HG03469 (cell line): ENCODE measurements at regions not wholly inside any gene's neighbourhood (a gene's known extent, or its start where the extent isn't known, plus 50 kb on each side); places are given as distances from the start of the nearest gene placed in this dataset.
"Not testable (repeated sequence)": the region's sequence is repeated elsewhere in the genome, so short reads cannot be mapped to it uniquely, and the experiment has no call there.

Source experiments
- ATAC-seq: cut with Tn5 transposase; IDR thresholded peaks from one replicate; pipeline ENCODE4 v1.9.1; 2021; ENCODE audit warnings: mild to moderate bottlenecking, moderate library complexity, moderate number of reproducible peaks; ENCODE audit not compliant: unreplicated experiment

DNA sequence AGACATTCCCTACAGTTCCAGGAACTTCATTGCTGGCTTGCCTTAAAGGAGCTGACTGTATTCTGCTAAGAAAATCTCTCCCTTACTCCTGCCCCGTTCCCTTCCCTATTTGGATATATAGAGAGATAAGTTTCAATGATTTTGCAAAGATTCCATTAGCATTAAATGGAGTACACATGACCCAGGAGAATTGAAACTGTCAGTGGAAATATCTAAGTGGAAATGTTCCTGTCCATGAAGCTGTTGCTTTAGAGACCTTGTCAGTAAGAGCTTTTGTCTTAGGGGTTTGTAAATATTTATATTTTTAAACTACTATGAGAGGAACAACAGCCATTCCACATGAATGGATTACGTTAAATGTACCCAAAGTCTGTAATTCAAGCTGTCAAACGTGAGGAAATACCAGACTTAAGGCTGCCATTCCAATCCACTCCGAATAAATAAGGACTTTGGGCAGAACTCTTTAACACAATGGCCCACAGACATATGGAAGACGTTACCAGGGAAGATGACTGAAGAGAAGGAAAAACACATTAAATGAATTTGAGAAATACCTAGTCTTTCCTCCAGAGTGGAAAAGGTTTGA lies 387.1 kb upstream of the PAPPA start:
- no peak for ATAC-seq

DNA sequence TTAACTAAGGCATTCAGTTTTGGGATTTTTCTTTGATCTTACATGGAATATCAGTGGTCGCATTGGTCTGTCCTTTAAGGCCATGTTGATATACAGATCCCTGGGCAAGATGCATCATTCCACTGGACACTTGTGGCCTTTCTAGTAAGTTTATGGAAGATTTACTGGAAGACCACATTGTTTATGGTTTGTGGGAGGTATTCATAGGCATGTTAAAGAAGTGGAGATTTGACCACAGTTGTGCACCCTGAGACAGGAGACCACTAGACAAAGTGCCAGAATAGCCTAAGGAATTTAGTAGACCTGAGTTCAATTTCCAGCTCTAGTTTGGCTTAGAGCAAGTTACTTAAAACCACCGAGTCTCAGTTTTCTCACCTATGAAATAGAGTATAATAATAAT lies 383.1 kb upstream of the PAPPA start:
- ATAC-seq, result no peak

DNA sequence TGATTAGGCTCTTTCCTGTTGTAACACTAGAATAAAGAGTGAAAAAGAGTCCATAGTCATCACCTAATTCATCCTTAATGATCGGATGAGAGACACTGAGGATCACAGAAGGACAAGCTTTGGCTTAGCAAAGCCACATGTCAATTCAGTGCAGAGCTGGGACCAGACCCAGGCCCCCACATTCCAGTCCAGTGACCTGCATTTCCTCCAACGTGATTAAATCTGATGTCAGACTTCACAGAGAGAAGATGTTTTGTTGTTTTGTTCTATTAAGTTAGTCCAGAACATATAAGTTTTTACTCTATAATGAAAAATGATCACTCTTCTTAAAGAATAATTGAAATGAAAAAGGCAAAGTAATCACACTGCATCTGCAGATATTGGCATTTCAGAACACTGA lies 377.9 kb upstream of the PAPPA start:
- ATAC-seq, result no peak

DNA sequence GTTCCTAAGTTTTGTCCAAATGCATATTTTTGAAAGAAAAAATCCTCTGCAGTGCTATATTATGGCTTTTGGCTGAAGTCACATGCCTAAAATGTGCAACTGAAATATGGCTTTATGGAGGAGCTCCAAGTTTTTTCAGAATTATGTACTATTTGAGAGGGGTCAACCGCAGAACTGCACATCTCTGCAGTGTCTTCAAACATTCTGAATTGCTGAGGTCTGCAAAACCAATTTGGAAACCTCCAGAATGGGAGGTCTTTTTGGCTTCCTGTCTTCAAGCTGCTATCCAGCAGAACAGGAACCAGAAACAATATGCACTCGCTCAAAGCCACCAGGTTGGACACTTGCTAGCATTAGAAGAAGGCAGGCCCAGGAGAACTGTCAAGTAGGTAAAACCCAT lies 376.0 kb upstream of the PAPPA start:
- no peak for ATAC-seq

DNA sequence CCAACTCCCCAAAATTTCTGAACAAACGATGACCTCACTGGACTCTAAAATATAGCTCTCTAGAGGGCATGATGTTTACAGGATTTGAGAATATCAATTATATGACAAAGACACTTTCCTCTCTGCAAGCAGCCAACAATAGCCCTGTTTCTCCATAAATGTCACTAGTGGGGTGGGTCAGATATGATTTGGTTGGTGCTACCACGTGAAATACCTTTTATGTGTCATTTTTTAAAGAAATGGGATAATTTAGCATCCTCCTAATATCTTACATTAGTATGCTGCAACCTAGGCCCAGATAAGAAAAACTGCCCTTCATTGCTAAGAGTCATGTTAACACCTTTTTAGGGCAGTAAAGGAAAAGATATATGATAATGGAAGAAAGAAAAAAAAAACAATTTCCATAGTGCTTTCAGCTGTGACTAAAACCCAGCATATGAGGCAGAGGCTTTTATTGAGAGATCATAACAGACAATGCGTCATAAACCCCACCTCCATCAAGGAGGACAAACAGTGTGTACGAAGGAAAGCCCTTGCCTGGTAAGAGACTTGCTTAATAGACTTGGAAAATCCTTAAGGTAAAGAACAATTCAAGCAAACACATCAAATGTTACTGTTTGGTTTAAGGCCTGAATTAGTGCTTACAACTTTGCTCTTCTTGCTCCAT lies 372.4 kb upstream of the PAPPA start:
- ATAC-seq, result no peak

DNA sequence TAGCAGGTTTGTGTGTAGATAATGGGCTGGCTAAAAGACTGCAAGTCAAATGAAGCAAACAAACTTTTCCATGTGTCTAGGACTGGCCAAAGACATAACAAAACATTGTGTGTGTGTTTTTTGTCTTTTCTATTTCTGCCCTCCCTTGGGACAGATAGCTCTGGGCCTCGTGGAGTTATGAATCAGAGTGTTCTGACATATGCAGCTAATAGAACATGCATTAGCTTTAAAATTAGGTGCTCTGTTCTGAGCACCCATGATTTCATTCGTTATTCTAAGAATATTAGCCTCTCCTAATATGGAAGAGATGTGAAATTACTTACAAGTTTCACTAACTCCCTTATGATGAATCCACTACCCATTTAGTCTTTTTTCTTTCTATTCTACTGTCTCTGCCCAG lies 367.3 kb upstream of the PAPPA start:
- no peak for ATAC-seq

DNA sequence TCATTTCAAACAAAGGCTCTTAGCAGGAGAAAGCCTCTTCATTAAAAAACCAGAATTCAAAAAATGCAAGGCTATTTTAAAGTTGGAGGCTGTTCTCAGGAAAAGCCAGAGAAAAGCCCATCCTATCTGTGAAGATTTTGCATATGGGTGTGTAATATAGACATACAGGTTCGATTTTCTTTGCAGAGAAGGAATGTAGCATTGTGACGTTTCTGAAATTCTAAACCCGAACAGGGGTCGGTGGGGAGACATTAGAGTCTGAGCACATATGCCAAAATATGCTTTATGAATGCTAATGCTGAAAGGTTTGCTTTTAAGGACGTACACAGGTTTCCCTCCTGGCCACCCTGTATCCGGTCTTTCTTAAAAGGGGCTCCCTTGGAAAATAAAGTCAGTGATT lies 363.1 kb upstream of the PAPPA start:
- ATAC-seq, result no peak

DNA sequence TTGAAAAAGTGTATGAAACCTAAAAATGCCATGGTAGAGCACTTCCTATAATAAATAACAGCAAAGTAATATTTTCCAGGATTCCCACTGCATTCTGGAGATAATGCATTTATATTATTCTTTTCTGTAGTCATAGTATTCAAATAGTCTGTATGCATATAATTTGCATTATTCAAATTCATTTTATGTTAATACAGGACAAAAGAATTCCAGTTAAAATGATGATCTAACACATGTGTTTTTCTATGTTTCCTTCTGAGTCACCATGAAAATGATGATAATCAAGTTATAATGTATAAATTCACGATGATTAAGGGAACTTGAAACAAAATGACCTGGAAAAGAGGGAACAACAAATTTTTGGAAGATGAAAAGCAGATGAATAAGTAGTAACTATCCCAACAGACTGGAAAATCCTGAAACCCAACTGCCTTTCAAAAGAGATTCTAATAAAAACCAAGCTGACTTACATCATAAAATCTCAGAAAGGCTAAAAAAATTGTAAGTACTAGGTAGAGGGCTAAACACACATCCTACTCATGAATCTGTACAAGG lies 358.6 kb upstream of the PAPPA start:
- ATAC-seq, result no peak

DNA sequence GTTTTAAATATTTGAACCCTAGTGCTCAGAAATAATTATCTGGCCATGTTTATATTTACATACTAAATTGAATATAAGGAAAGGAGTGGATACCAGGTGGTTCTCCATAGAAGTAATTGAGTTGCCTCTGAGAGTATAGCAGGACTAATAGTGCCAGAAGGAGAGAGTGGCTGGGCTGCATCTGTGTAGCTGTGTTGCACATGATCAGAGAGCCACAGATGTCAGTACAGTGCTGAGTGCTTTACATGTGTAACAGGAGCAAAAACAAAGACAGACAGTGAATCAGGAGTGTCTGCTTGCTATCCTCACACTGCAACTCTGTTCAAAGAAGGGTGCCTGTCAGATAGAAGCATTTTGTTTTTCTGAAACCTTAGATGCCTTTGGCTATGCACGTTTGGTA lies 353.9 kb upstream of the PAPPA start:
- no peak for ATAC-seq

DNA sequence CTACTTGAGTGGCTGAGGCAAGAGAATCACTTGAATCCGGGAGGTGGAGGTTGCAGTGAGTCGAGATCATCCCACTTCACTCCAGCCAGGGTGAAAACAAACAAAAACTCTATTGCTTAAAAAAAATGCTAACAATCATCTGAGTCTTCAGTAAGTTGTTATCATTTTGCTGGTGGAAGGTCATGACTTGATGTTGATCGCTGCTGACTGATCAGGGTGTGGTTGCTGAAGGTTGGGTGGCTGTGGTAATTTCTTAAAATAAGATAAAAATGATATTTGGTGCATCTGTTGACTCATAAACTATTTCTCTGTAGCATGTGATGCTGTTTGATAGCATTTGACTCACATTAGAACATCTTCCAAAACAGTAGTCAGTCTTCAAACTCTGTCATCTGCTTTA lies 349.4 kb upstream of the PAPPA start:
- no peak for ATAC-seq

DNA sequence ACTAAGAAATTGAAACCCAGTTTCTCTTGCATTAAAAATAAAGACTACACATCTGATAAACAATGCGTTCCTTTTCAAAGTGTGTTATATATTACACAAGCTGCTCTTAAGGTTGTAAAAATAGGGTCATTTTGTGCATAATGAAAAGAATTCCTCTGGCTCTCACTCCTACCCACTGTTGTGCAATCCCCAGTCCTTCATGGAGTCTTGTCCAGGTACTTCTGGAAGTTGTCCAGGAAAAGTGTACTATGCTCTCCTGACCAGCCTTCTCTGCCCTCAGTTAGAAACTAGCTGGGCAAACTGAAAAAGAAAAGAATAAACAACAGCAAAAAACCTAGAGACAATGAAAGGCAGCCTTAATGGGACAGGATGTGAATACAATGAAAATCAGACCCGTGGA lies 345.5 kb upstream of the PAPPA start:
- no peak for ATAC-seq

DNA sequence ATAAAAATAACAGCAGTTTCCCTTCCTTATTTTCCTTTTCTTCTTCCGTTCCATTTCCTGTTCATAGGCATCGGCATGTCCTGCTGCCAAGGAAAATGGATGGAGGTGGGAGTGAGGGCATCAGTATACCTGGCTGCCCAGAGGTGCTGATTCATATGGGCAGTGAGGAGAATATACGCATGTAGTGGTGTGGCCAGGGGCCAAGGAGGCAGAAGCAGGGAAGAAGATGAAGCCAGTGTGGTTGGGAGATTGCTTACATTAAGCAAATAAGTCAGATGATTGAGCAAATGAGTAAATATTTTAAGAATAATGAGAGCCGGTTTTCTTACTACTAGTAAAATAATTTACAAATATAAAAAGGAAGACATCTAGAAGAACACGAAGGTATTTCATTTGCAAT lies 344.9 kb upstream of the PAPPA start:
- ATAC-seq, result no peak

DNA sequence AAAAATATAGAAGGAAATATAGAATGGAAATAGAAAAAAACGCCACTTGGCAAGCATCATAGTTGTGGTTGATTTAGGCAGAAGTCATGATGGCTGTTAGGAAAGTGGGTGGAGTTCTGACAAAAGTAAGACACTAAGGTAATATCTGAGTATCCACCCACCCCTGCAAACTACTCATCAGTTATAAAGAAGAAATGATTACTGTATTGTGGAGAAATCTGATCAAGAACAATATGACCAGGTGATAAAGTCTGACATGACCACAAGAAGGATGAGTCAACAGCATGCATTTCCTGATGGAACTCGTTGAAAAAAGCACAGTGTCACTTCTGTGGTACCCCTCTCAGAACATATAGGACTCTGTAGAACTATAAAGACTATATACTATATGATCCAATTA lies 343.4 kb upstream of the PAPPA start:
- ATAC-seq, result no peak

DNA sequence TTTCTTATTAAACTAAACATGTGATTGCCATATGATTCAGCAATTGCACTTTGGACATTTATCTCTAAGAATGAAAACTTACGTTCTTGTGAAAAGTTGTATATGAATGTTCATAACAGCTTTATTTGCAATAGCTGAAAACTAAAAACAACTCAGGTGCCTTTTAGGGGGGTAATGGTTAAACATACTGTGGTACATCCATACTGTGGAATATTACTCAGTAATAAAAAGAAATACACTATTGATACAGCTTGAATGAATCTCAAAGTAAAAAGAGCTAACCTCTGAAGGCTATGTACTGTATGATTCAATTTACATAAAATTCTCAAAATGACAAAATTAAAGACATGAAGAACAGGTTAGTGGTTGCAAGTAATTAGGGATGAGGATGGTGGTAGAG lies 339.5 kb upstream of the PAPPA start:
- no peak for ATAC-seq

DNA sequence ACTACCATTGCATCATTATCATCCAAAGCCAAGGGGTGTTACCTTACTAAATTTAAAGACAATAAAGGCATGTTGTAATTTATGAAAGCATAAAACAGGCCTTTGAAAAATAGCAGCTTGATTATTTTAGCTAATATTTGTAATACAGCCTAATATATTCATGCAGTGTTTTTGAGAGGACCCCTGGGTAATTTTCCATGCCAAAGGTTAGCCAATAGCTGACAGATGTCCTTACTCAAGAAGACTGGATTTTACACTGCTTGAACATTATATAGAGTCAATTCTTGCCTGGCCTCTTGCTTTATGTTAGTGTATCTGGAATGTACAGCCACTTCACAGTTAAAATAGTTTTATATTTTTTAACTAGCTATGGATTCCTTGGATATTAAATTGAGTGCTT lies 337.8 kb upstream of the PAPPA start:
- ATAC-seq, result no peak

DNA sequence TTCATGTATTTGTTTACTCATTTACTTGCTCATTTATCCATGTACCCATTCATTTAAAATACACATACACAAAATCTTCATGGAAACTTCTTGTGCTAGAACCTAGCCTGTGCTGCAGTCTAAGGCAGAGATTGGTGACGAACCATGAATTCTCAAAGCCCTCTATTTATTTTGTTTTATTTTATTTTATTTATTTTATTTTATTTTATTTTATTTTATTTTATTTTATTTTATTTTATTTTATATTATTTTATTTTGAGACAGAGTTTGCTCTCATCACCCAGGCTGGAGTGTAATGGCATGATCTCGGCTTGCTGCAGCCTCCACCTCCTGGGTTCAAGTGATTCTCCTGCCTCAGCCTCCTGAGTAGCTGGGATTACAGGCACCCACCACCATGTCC lies 334.9 kb upstream of the PAPPA start:
- ATAC-seq, result not testable (repeated sequence)

DNA sequence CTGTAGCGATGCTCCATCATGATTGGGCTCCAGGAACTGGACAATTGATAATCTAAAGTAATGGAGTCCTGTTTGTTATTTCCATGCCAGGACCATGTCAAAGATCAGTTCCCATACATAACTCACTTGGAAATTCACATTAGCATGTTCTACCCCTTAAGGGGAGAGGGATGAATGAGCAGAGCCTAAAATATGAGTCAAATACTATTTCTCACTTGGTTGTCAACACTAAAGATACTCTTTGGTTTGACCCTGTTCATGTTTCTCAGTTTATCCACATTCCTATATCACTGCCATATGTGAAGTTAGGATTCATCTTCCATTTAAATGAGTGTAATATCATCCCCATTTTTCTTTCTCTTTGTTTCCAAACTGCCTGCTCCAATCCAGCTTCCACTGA lies 321.6 kb upstream of the PAPPA start:
- no peak for ATAC-seq

DNA sequence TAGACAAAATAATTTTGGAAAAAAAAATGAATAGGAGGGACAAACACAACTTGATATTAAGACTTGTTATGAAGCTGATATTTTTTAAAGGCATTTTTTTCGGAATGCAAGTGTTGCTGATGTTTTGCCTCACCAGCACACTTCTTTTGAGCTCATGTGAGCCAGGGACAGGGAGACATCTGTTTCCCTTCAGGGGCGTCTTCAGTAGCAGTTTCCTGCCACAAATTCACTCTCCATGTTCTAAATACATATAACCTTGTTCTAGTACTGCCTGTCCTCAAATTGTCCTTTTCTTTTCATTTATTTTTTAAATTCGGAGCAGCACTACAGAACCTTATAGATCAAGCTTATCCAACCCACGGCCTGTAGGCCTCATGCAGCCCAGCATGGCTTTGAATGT lies 316.0 kb upstream of the PAPPA start:
- ATAC-seq, result no peak

DNA sequence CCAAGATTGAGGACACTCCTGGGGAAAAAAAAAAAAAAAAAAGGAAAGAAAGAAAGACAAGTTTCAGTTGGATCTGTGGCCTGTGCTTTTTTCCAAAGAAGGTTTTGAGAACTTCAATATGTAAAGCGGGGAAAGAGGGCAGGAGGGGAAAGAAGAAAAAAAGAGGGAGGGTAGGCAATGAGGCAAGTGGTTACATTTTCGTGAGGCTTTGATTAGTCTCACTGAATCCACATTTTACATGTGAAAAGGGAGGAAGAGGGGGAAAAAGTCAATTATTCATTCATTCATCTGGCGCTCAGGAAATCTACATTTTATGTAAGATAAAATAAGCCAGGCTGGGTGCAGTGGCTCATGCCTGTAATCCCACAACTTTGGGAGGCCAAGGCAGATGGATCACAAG lies 315.2 kb upstream of the PAPPA start:
- ATAC-seq, result no peak

DNA sequence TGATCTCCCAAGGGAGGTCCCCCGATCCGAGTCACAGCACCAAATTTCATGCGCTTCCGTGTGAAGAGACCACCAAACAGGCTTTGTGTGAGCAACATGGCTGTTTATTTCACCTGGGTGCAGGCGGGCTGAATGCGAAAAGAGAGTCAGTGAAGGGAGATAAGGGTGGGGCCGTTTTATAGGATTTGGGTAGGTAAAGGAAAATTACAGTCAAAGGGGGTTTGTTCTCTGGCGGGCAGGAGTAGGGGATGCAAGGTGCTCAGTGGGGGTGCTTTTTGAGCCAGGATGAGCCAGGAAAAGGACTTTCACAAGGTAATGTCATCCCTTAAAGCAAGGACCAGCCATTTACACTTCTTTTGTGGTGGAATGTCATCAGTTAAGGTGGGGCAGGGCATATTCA lies 309.2 kb upstream of the PAPPA start:
- ATAC-seq, result not testable (repeated sequence)

DNA sequence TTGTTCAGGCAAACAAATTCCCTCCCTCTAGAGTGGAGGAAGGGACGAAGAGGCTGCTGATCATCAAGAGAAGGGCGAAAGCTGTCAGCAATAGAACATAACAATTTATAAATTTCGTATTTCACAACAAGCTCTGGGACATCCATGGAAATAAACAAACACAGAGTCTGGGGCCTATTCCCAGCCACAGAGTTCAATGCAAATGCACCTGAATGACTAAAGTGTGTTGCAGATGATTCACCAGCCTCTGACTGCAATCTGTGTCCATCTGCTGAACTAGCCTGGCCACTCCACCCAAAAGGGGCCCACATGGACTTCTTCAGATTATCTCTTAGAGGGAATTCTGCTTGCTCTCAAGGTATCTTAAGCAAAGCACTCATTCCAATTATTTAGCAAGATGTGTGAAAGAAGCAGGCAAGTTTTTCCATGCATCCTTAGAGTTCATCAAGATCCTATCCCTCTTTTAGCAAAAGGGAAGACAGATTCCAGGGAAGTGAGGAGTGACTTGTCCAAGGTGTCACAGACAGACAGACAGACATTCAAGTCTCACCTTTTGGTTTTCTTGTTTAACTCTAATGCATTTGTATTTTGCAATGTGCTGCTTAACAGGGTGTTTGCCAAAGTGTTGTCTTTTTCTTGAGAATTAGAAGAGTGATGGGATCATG lies 307.8 kb upstream of the PAPPA start:
- no peak for ATAC-seq

DNA sequence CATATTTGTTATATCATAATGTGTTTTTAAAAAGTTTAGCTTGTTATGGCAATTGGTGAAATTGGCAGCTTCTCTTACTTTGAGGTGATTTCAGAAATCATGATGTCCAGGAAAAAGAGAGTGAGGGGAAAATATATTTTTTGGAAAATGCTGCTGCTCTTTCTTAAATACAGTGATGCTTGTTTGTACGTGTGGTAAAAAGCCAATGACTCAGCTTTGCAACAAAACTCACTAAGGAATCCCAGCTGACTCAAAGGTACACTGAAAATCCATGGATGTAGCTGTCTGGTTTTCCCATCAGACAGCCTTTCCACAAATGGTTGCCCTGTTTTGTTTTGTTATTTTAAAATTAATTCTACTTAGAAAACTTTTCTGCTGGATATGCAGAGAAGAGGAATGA lies 306.4 kb upstream of the PAPPA start:
- ATAC-seq, result no peak
